ENCODE measurements at regions not wholly inside any gene's neighbourhood (a gene's known extent, or its start where the extent isn't known, plus 50 kb on each side); places are given as distances from the start of the nearest gene placed in this dataset.
A peak's percentile ranks its signal among the peaks of the same experiment; 100 is the strongest.

DNA sequence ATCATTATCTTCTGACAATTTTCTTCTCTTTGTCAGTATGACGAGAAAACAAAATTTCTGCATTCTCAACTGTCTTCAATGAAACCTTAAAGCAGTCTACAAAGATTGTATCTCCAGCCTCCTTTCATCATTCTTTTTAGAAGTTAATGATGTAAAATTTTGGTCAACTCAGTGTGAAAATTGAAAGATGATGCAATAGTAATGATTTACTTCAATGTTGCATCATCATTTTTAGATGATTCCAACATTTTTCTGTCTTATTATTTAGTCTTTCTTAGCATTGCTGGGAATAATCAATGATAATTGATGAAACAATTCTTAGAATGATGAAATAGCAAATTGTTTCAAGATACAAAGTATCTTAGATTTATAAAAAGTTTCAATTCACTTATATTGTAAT lies 372.7 kb downstream of the C4orf33 start:
- ATAC-seq, result no peak
- no peak for DNase-seq
- intact Hi-C loops (cut with DNase I, micrococcal nuclease), result no loop called here

GRCh38 chr4:129474698-129475097 lies 378.7 kb downstream of the C4orf33 start:
- intact Hi-C loops (cut with DNase I, micrococcal nuclease), result no loop called here
- no peak for DNase-seq
- no peak for ATAC-seq

- ATAC-seq (no peak), DNase-seq (no peak)
- intact Hi-C loops (cut with DNase I, micrococcal nuclease), result no loop called here
Observed at GRCh38 chr4:129481107-129481506, 385.2 kb downstream of the C4orf33 start.

DNA sequence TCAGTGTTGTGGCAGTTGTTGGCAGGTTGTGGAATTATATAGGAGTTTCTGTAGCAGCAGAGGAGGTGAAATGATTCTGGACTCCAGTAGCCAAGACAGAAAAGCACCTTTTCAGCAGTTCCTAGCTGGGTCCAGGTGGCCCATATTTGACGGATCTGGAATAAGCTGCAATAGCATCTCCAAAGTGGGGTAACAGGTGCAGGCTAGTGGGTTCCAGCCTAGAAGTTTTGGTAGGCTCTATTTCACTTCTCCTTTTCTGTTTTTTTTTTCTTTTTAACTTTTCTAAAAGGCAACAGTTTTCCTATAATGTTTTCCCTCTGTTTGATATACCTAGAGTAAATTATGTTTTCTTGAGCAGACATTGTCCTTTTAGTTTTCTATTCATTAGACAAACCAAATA lies 392.5 kb downstream of the C4orf33 start:
- no peak for ATAC-seq
- intact Hi-C loops (cut with DNase I, micrococcal nuclease), result no loop called here

DNA sequence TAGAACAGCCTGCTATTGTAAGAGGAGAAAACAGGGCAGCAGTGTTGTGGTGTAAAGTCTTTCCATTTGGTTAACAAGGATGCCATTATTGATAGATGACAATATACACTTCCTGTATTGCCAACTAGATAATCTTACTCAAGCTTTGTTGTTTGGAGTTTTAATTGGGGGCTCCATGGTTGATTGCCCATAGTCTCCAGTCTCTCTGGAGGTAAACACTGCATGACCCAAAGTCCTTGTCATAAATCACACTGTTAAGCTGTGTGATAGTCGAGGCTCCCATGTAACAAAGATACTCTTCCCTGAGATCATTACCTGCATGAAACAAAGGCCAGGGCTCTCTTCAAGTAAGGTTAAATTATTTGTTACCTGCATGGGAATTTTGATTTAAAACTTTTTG lies 394.6 kb downstream of the C4orf33 start:
- no peak for DNase-seq
- intact Hi-C loops (cut with DNase I, micrococcal nuclease), result no loop called here
- ATAC-seq, result no peak

More for the DNA sequence above, 392.5 kb downstream of the C4orf33 start:
- no peak for DNase-seq

- ATAC-seq, result no peak
- no peak for DNase-seq
- intact Hi-C loops (cut with DNase I, micrococcal nuclease), result no loop called here
Observed at GRCh38 chr4:129498626-129499025, 402.7 kb downstream of the C4orf33 start.

DNA sequence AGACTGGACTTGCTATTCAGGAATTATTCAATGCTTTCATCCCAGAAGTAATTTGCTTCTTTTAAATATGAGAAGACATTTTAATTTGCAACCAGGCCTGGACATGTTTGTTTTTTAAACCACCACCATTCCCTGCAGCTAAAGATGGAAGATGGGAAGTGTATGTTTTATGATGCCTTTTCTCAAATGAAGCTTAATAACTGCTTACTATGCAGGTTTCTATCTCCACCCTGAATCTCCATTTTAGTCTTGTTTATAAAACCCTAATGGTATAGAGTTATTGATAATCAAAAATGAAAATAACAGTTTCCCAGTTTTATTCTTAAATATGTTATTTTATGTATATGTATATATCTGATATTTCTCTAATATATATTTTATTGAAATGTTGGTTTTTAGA lies 418.9 kb downstream of the C4orf33 start:
- DNase-seq, result no peak
- intact Hi-C loops (cut with DNase I, micrococcal nuclease), result no loop called here
- no peak for ATAC-seq

DNA sequence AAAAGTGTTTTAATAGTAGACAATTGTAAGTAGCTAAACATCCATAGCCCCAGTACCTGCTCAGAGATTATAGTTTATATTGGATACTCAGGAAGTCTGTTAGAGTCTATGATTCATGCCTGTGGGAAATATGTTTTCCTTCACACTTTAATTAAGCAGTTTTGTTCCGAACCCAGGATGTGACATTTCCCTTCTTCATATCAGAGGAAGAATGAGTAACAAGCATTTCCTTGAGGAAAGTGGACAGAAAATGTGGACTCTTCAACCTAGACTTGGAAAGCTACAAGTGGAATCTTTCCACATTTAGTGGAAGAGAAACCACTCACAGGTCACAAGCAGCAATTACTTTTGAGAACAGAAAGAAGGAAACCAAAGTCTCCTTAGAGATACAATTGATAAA lies 419.4 kb downstream of the C4orf33 start:
- DNase-seq (no peak), ATAC-seq (no peak)
- intact Hi-C loops (cut with DNase I, micrococcal nuclease), result no loop called here

GRCh38 chr4:129526812-129527211 lies 430.9 kb downstream of the C4orf33 start:
- DNase-seq, result no peak
- no peak for ATAC-seq
- intact Hi-C loops (cut with DNase I, micrococcal nuclease), result no loop called here

- DNase-seq (no peak), ATAC-seq (no peak)
- intact Hi-C loops (cut with DNase I, micrococcal nuclease), result no loop called here
Observed at GRCh38 chr4:129531253-129531652, 435.3 kb downstream of the C4orf33 start.

DNA sequence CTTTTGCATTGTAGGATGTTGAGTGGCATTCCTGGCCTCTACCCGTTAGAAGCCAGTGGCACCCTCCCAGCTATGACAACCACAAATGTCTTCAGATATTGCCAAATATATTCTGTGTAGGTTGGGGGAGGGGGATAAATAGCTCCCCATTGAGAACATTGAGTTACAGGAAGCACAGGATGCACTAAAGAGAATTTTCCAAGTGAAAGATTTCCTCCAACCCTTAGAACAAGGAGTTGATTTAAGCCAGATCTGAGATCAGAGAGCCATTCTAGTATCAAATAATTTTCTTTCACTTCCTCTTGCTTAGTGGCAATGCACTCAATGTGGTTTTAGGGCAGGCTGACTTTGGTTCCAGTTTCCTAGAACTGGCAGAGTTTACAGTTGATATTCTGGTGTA lies 436.6 kb downstream of the C4orf33 start:
- intact Hi-C loops (cut with DNase I, micrococcal nuclease), result no loop called here
- DNase-seq (no peak), ATAC-seq (no peak)

- intact Hi-C loops (cut with DNase I, micrococcal nuclease), result no loop called here
- ATAC-seq (no peak), DNase-seq (no peak)
Observed at GRCh38 chr4:129543299-129543698, 447.3 kb downstream of the C4orf33 start.

DNA sequence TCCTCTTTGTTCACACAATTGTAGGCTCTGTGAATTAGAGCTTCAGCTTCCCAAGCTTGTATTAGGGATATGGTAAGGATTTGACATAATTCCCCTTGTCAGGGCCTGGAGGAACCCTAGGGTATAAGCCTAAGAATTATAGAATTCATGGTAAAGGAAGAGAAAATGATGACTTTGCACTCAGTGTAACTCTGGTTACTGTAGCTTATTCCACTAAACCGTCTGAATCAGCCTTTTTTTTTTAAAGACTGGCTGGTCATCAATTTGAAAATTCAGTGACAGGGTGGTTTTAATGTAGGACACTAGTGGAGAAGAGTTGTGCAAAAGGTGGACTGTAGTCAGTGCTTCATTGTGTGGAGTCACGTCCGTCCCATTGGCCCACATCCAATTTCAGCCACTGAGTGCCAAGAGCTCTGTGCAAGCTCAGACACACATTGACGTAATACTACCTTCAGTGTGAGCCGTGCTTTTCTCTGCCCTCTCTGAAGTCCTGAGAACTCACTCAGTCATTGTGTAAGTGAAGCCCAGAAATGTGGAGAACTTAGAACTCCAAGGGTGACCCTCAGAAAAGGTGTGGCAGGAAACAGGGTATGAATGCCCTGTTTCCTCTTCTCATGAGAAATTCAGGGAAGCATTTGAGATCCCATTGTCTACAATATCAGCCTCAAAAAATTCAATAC lies 449.8 kb downstream of the C4orf33 start:
- intact Hi-C loops (cut with DNase I, micrococcal nuclease), result no loop called here
- peak; percentile 11 to 61 for DNase-seq
- no peak for ATAC-seq

DNA sequence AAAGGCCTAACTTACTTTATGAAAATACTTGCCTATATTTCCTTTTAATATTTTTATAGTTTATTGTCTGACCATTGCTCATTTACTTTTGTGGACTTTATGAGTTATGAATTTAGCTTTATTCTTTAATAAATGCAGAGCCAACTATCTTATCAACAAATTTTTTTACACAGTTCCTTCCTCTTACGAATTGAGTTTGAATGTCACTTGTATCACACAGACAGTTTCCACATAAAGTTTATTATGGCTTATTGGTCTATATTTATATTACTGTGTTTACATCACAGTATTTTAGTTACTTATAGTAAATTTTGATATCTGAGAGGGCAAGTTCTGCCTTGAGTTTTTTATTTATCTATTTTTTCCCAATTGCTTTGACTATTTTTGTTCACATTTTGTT lies 450.6 kb downstream of the C4orf33 start:
- intact Hi-C loops (cut with DNase I, micrococcal nuclease), result no loop called here
- DNase-seq (no peak), ATAC-seq (no peak)

DNA sequence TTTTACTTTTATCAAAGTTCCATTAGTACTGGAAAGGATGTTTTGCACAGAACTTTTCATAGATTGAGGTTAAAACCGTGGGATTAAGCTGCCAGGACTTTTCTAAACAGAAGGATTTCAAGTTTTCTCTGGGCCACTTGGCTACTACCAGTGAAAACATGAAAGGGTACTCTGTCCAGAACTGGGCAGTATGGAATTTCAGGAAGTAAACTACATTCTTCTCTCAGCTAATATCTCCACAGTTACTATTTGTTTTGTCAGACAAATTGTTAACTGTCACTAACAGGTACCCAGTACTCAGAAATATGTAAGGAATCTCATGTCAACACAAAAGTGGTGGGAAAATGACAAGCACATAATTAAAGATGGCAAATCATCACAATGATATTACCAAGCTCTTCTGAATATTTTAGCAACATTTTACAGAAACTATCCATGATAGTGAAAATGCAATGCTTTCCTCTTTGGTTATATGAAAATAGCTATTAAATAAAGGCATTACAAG lies 454.4 kb downstream of the C4orf33 start:
- no peak for DNase-seq
- ATAC-seq, result no peak
- intact Hi-C loops (cut with DNase I, micrococcal nuclease), result no loop called here

DNA sequence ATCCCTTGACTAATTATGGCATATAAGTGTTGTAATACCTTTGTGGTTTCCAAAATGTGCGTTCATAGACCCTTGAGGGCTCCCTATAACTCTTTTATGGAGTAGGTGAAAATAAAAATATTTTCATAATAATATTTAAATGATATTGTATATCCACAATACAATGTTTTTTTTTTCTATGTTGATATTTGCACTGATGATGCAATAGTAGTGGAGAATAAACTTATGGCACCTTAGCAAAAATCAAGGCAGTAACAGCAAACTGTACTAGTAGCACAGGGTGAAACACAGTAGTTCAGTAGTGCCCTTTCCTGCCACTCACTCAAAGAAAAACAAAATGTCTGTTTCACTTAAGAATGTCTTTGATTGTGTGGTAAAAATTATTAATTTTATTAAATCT lies 465.3 kb downstream of the C4orf33 start:
- DNase-seq, result no peak
- intact Hi-C loops (cut with DNase I, micrococcal nuclease), result no loop called here

GRCh38 chr4:129561886-129562671 lies 466.1 kb downstream of the C4orf33 start:
- intact Hi-C loops (cut with DNase I, micrococcal nuclease), result no loop called here
- DNase-seq (no peak), ATAC-seq (no peak)

More for the DNA sequence above, 465.3 kb downstream of the C4orf33 start:
- no peak for ATAC-seq

DNA sequence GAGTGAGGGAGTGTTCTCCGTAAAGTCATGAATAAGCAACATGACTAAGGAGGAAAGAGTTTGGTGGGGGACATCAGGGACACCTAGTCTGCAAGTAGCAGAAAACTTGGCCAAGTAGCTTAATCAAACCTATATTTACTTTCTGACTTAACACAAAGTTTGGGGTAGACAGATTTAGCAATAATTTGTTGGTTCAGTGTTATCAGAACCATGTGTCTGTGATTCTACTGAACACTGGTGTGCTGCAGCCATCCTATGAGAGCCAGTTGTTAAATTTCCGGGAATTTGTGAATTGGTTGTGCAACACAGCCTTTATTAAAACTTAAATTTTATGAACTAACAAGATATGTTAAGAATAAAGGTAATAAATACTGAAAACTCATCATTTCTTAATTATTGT lies 469.3 kb downstream of the C4orf33 start:
- ATAC-seq (no peak), DNase-seq (no peak)
- intact Hi-C loops (cut with DNase I, micrococcal nuclease), result no loop called here

DNA sequence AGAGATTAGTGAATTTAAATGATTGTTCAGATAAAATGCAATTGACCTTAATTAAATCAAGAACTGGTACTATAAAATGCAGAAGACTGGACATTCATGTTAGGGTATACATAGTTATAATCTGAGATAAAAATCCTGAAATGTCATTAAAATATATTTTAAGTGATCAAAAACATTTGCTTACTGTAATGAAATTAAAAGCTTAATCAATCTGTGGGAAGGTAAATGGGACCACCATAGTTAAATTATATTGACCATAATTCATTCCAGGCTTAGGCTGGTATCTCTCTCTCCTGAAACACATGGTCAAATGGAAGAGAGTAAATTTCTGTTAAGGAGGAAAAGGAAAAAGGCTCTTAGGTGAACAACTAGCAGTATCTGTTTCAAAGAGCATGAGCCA lies 474.4 kb downstream of the C4orf33 start:
- no peak for ATAC-seq
- intact Hi-C loops (cut with DNase I, micrococcal nuclease), result no loop called here
- no peak for DNase-seq

DNA sequence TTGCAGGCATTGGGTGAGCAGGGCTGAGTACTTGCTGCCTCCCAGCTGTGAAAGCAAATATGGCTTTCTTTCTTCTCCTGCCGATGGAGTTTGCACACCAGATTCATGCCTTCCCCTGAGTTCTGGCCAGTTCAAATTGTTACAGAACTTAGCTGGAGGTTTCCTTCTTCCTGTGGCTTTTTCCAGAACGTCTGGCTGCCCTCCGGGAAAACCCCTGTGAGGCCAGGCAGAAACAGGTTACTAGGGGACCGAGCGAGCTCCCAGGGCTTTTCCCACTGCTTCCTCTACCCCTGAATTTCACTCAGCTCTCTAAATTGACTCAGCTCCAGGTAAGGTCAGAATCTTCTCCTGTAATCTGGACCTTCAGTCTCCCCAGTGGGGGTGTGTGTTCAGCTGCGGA lies 482.4 kb downstream of the C4orf33 start:
- ATAC-seq (no peak), DNase-seq (no peak)
- intact Hi-C loops (cut with DNase I, micrococcal nuclease), result no loop called here

DNA sequence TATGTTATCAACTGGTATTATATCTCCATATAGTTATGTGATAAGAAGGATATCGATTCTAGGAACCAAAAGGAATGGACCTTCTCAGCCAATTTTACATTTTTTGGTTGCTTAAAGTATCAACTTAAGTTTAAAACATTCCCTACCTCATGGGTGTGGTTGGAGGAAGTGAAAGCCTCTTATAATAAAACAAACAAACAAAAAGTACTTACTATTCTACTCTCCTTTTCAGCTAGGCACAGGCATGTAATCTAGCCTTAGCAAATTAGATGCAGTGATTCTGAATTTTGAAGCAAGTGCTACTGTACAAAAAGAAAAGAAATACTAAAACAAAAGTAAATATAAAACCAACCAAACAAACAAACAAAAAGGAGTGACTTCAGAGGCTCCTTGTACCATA lies 485.4 kb downstream of the C4orf33 start:
- intact Hi-C loops (cut with DNase I, micrococcal nuclease), result no loop called here
- no peak for ATAC-seq
- no peak for DNase-seq

Data from left colon (tissue), 2 donors.